HepG2 (cell line): ENCODE measurements at regions not wholly inside any gene's neighbourhood (a gene's known extent, or its start where the extent isn't known, plus 50 kb on each side); places are given as distances from the start of the nearest gene placed in this dataset.

Source experiments
- EHMT2 ChIP-seq: fragments of 200-600 bp; sonication (generic); IDR thresholded peaks from 2 replicates; pipeline ENCODE4 v1.7.0; 2017; ENCODE audit warnings: antibody characterized with exemption, low read depth, low read length, borderline replicate concordance
- GTF3A ChIP-seq: sonication (generic); formaldehyde crosslinking; conservative IDR thresholded peaks from 2 replicates; pipeline ENCODE4 v1.4.0; 2020; ENCODE audit warnings: mild to moderate bottlenecking, missing genetic modification reagents
- PCBP2 ChIP-seq: fragments of 200-400 bp; formaldehyde crosslinking; optimal IDR thresholded peaks from 2 replicates; pipeline ENCODE3; 2018; ENCODE audit warnings: low read length, low read depth; ENCODE audit not compliant: poor library complexity, severe bottlenecking
- POLR2AphosphoS5 ChIP-seq: IDR thresholded peaks from 2 replicates; pipeline ENCODE4 v1.6.1; 2012; ENCODE audit warnings: low read depth, low read length
- RFX5 ChIP-seq: IDR thresholded peaks from 2 replicates; pipeline ENCODE4 v1.6.1; 2011; ENCODE audit warnings: low read depth, low read length, improper control_type of control experiment
- SALL1 ChIP-seq: sonication (generic); formaldehyde crosslinking; IDR thresholded peaks from 2 replicates; pipeline ENCODE4 v1.8.0; 2022; ENCODE audit warnings: mild to moderate bottlenecking, missing genetic modification reagents
- SRF ChIP-seq: IDR thresholded peaks from 2 replicates; pipeline ENCODE4 v1.6.1; 2011; ENCODE audit warnings: mild to moderate bottlenecking, low read depth, low read length, moderate library complexity
- TBP ChIP-seq: sonication (generic); formaldehyde crosslinking; IDR thresholded peaks from 2 replicates; pipeline ENCODE4 v1.5.0; 2020; ENCODE audit warnings: missing genetic modification reagents
- USF2 ChIP-seq, 2 experiments: sonication (generic) in 1 of 2; formaldehyde crosslinking in 1 of 2; IDR thresholded peaks; 2 replicates each; pipeline versions ENCODE4 v1.5.1 to v1.6.1; 2011 to 2020; ENCODE audit warnings: borderline replicate concordance in 1 of 2, low read depth in 1 of 2, low read length in 1 of 2, mild to moderate bottlenecking in 1 of 2, missing genetic modification reagents in 1 of 2, moderate library complexity in 1 of 2
- ZBTB44 ChIP-seq: sonication (generic); formaldehyde crosslinking; IDR thresholded peaks from 2 replicates; pipeline ENCODE4 v1.4.0; 2020; ENCODE audit warnings: missing genetic modification reagents
- ZNF235 ChIP-seq: sonication (generic); formaldehyde crosslinking; IDR thresholded peaks from 2 replicates; pipeline ENCODE4 v1.8.1; 2023; ENCODE audit warnings: mild to moderate bottlenecking, missing genetic modification reagents, borderline replicate concordance
- TF ChIP-seq, protein P1 (sequence below): sonication (generic); formaldehyde crosslinking; conservative IDR thresholded peaks from 2 replicates; pipeline ENCODE4 v1.8.1; 2023; ENCODE audit warnings: missing genetic modification reagents
- TF ChIP-seq, protein P2 (sequence below): sonication (generic); formaldehyde crosslinking; IDR thresholded peaks from 2 replicates; pipeline ENCODE4 v1.4.0; 2020; ENCODE audit warnings: mild to moderate bottlenecking, missing genetic modification reagents
- TF ChIP-seq, protein P3 (sequence below): sonication (generic); formaldehyde crosslinking; IDR thresholded peaks from 2 replicates; pipeline ENCODE4 v1.4.0; 2020; ENCODE audit warnings: low read depth, missing genetic modification reagents

- TF ChIP-seq SALL1 (CRISPR knock-in tag) (no peak), GTF3A (CRISPR knock-in tag) (no peak), ZBTB44 (CRISPR knock-in tag) (no peak), PCBP2 (no peak), TBP (CRISPR knock-in tag) (no peak), RFX5 (no peak), POLR2AphosphoS5 (no peak), USF2 (IDR thresholded peaks at IDR 0.05; ENCODE audit: low read depth, low read length) (peak; percentile 67), USF2 (CRISPR knock-in tag; IDR thresholded peaks at IDR 0.05; ENCODE audit: borderline replicate concordance) (no peak), EHMT2 (no peak), SRF (no peak), ZNF235 (CRISPR knock-in tag) (no peak)
- TF ChIP-seq, protein P1, sequence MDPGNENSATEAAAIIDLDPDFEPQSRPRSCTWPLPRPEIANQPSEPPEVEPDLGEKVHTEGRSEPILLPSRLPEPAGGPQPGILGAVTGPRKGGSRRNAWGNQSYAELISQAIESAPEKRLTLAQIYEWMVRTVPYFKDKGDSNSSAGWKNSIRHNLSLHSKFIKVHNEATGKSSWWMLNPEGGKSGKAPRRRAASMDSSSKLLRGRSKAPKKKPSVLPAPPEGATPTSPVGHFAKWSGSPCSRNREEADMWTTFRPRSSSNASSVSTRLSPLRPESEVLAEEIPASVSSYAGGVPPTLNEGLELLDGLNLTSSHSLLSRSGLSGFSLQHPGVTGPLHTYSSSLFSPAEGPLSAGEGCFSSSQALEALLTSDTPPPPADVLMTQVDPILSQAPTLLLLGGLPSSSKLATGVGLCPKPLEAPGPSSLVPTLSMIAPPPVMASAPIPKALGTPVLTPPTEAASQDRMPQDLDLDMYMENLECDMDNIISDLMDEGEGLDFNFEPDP (CRISPR knock-in tag), result no peak
- TF ChIP-seq, protein P2, sequence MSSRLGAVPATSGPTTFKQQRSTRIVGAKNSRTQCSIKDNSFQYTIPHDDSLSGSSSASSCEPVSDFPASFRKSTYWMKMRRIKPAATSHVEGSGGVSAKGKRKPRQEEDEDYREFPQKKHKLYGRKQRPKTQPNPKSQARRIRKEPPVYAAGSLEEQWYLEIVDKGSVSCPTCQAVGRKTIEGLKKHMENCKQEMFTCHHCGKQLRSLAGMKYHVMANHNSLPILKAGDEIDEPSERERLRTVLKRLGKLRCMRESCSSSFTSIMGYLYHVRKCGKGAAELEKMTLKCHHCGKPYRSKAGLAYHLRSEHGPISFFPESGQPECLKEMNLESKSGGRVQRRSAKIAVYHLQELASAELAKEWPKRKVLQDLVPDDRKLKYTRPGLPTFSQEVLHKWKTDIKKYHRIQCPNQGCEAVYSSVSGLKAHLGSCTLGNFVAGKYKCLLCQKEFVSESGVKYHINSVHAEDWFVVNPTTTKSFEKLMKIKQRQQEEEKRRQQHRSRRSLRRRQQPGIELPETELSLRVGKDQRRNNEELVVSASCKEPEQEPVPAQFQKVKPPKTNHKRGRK (CRISPR knock-in tag), result no peak
- TF ChIP-seq, protein P3, sequence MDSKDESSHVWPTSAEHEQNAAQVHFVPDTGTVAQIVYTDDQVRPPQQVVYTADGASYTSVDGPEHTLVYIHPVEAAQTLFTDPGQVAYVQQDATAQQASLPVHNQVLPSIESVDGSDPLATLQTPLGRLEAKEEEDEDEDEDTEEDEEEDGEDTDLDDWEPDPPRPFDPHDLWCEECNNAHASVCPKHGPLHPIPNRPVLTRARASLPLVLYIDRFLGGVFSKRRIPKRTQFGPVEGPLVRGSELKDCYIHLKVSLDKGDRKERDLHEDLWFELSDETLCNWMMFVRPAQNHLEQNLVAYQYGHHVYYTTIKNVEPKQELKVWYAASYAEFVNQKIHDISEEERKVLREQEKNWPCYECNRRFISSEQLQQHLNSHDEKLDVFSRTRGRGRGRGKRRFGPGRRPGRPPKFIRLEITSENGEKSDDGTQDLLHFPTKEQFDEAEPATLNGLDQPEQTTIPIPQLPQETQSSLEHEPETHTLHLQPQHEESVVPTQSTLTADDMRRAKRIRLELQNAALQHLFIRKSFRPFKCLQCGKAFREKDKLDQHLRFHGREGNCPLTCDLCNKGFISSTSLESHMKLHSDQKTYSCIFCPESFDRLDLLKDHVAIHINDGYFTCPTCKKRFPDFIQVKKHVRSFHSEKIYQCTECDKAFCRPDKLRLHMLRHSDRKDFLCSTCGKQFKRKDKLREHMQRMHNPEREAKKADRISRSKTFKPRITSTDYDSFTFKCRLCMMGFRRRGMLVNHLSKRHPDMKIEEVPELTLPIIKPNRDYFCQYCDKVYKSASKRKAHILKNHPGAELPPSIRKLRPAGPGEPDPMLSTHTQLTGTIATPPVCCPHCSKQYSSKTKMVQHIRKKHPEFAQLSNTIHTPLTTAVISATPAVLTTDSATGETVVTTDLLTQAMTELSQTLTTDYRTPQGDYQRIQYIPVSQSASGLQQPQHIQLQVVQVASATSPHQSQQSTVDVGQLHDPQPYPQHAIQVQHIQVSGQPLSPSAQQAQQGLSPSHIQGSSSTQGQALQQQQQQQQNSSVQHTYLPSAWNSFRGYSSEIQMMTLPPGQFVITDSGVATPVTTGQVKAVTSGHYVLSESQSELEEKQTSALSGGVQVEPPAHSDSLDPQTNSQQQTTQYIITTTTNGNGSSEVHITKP (CRISPR knock-in tag), result no peak
Measured at GRCh38 chr18:75754433-75754832, 326.9 kb upstream of the SMIM21 start.
